EL (cell line): ENCODE measurements at regions not wholly inside any gene's neighbourhood (a gene's known extent, or its start where the extent isn't known, plus 50 kb on each side); places are given as distances from the start of the nearest gene placed in this dataset.

Source experiments
- DNase-seq: peaks from one replicate; pipeline ENCODE4 v3.0.0-alpha.2; 2016

- DNase-seq = no peak
Measured at GRCh38 chr1:112040891-112041740, 51.6 kb upstream of the KCND3 start.

GRCh38 chr1:112043901-112044300 is 54.4 kb upstream of the KCND3 start:
- DNase-seq = no peak

GRCh38 chr1:112044745-112045144 is 55.3 kb upstream of the KCND3 start:
- DNase-seq = no peak

- no peak for DNase-seq
Measured at GRCh38 chr1:112046630-112047029, 57.2 kb upstream of the KCND3 start.

GRCh38 chr1:112048421-112048820 is 59.0 kb upstream of the KCND3 start:
- DNase-seq = no peak

- DNase-seq = no peak
Measured at GRCh38 chr1:112054510-112054909, 65.0 kb upstream of the KCND3 start.

GRCh38 chr1:112056354-112056753 is 66.9 kb upstream of the KCND3 start:
- DNase-seq = no peak

- DNase-seq = no peak
Measured at GRCh38 chr1:112057736-112058135, 68.3 kb upstream of the KCND3 start.

- DNase-seq = no peak
Measured at GRCh38 chr1:112058815-112059450, 69.5 kb upstream of the KCND3 start.

GRCh38 chr1:112059679-112060078 is 70.2 kb upstream of the KCND3 start:
- no peak for DNase-seq

- DNase-seq = no peak
Measured at GRCh38 chr1:112060261-112060660, 70.8 kb upstream of the KCND3 start.

- no peak for DNase-seq
Measured at GRCh38 chr1:112061056-112061455, 71.6 kb upstream of the KCND3 start.

GRCh38 chr1:112061901-112062320 is 72.4 kb upstream of the KCND3 start:
- DNase-seq = no peak

GRCh38 chr1:112063781-112064728 is 74.6 kb upstream of the KCND3 start:
- no peak for DNase-seq

- no peak for DNase-seq
Measured at GRCh38 chr1:112067989-112068388, 78.5 kb upstream of the KCND3 start.

- no peak for DNase-seq
Measured at GRCh38 chr1:112070677-112071076, 81.2 kb upstream of the KCND3 start.

GRCh38 chr1:112074711-112075110 is 85.2 kb upstream of the KCND3 start:
- no peak for DNase-seq

- no peak for DNase-seq
Measured at GRCh38 chr1:112075566-112075965, 86.1 kb upstream of the KCND3 start.

GRCh38 chr1:112079446-112079845 is 90.0 kb upstream of the KCND3 start:
- DNase-seq = no peak

- no peak for DNase-seq
Measured at GRCh38 chr1:112083487-112083886, 94.0 kb upstream of the KCND3 start.

- no peak for DNase-seq
Measured at GRCh38 chr1:112092656-112093371, 103.3 kb upstream of the KCND3 start.

- no peak for DNase-seq
Measured at GRCh38 chr1:112093372-112093694, 103.9 kb upstream of the KCND3 start.

- no peak for DNase-seq
Measured at GRCh38 chr1:112099979-112100378, 110.5 kb upstream of the KCND3 start.
